Ammon's horn (tissue), 1 donor: ENCODE measurements at regions not wholly inside any gene's neighbourhood (a gene's known extent, or its start where the extent isn't known, plus 50 kb on each side); places are given as distances from the start of the nearest gene placed in this dataset.
"Not testable (repeated sequence)": the region's sequence is repeated elsewhere in the genome, so short reads cannot be mapped to it uniquely, and the experiment has no call there.

Experiments
- DNase-seq: peaks from one replicate; pipeline ENCODE4 v3.0.0-alpha.2; 2016; ENCODE audit warnings: low spot score

DNA sequence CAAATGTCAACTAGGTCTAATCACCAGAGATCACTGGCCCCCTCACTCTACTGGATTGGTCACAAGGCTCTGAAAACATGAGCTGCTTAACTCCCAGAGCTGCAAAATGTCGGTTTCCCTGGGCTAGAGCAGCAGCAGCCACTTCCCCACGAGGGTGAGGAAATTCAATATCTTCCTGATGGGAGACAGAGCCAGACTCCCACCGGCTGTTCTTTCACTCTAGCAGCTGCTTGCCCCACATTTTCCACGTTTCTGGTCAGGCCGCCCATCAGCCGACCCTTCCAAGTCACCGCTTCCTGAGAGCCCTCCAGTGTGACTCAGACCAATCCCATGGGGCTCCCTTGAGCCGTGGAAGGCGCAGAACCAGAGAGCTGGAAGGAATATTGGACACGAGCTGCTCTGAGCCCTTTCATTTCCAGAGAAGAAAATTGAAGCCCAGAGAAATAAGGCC lies 227.0 kb downstream of the ADAMTS15 start:
- no peak for DNase-seq

DNA sequence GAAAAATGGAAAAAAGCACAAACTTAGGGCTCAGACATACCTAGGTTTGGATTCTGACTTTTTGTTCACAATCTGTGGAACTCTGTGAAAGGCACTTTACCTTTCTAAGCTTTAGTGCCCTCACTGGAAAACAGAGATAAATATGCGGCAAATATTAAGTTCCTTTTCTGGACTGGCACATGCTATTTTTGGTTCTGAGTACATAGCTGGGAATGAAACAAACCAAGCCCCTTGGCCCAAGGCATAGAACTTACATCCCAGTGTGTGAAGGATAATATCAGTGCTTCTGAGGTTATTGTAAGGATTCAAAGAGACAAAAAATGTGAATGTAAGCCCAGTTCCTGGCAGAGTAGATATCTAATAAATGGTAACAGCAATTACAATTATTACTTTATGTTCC lies 227.5 kb downstream of the ADAMTS15 start:
- DNase-seq, result no peak

DNA sequence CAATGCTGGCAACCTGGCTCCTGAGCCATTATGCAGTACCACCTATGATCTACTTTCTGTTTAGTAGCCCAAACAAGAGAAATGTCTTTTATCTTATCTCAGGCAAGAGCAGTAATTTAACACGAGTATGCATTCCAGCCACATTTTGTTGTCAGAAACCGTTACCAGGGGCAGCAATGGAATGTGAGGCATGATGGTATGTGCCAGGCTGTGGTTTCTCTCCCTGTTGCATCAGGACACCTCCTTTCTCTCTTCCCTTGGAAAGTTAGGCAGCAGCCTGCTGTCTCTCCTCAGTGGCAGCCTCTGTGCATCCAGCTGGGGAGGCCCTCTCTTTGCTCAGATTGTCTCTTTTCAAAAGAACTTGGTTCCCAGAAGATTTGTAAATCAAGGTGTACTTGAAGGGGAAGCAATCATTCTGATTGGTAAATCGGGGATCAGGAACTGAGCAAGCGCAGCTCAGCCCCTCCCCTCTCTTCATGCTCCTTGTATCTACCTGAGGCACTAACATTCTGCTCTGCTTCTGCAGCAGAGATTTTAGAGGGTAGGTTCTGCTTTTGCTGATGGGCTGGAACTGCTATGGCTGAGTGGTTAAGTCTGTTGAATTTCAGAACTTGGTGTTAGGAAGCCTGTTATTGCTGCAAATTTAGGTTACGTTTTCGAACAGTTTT lies 229.2 kb downstream of the ADAMTS15 start:
- no peak for DNase-seq

DNA sequence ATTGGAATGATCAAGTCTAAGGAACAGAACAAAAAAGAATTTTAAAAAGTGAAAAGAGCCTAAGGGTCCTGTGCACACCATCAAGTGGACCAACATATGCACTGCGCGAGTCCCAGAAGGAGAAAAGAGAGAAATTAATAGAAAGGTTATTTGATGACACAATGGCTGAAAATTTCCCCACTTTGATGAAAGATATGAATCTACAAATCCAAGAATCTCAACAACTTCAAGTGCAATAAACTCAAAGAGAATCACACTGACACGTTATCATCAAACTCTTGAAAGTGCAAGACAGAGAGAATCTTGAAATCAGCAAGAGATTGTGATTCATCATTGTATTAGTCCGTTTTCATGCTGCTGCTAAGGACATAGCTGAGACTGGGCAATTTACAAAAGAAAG lies 230.8 kb downstream of the ADAMTS15 start:
- DNase-seq, result no peak

DNA sequence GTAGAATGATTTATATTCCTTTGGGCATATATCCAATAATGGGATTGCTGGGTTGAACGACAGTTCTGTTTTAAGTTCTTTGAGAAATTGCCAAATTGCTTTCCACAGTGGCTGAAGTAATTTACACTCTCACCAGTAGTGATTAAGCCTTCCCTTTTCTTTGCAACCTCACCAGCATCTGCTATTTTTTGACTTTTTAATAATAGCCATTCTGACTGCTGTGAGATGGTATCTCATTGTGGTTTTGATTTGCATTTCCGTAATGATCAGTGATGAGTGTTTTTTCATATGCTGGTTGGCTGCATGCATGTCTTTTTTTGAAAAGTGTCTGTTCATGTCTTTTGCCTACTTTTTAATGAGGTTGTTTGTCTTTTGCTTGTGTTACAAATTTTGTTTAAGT lies 233.8 kb downstream of the SNX19 start:
- not testable (repeated sequence) for DNase-seq

DNA sequence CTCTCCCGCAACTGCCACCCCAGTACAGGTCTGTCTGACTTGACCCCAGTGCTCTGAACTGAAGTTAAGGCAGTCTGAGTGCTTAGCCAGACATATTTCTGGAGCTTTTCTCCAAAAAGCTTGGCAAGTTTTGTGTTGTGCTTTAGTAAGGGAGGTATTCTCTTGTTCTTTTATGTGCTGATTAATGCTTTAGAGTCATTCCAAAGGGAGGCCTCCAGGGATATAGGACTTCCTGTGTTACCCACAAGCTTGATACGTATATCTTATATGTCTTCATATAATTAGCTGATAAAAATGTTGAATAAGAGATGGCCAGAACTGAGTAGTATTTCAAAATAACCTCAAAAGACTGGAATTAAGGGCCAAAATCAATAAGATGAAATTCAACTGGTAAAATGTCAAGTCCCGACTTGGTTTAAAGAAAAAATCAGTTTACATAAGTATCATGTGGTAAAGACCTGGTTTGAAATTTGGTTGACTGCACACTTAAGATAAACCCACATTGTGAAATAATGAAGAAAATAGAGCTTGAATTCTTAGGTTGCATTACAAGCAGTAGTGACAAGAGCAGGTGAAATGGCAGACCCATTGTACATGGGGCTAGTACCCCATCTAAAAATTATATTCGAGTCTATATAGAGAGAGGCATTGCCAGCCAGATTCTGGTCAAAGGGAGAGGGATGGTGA lies 226.9 kb downstream of the SNX19 start:
- DNase-seq, result no peak

DNA sequence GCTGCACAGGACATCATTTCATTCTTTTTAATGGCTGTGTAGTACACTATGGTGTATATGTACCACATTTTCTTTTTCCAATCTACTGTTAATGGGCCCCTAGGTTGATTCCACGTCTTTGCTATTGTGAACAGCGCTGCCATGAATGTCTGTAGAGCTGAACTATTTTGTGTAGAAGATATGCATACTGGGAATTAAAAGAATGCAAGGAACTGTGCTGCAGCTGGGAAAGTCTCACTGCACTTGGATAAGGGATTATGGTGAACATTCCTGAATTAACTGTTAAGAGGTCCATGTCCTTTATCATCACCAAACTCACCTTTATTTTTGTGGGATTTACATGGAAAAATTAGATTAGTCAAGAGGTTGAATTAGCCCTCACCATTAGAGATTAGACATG lies 224.7 kb downstream of the SNX19 start:
- DNase-seq, result no peak

DNA sequence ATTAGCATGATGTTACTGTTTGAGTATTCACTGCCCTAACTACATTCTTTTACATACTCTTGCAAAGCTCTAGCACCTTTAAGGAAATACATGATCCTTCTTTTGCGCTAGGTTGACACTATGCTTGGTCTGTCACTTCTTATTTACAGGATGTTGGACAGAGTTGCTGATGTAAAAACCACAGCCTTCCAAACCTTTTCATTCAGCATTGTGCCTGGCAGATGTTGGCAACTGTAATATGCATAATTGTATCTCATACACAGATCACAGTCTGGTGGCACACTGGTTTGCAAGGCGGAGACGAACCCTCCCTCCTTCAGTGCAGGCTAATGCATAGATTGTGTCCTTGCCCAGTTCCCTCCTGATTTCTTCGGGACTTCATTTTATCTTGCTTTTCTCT lies 224.1 kb downstream of the SNX19 start:
- no peak for DNase-seq

DNA sequence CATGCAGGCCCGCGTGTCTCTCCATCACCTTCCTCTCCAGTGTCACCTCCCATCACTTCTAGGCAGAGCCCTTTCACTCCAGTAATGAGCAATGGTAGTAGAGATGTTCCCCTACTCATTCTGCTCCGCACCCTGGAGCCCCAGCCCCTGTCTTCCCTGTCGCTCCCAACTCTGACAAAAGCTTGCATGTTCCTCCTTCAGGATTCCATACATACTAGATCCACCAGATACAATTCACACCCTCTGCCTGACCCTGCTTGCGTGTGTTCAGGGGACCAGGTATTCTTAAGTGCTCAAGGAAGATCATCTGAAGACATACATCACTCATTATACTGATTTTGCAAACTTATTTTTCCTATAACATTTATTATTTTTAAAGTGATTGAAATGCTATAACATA lies 222.7 kb downstream of the SNX19 start:
- DNase-seq, result no peak

DNA sequence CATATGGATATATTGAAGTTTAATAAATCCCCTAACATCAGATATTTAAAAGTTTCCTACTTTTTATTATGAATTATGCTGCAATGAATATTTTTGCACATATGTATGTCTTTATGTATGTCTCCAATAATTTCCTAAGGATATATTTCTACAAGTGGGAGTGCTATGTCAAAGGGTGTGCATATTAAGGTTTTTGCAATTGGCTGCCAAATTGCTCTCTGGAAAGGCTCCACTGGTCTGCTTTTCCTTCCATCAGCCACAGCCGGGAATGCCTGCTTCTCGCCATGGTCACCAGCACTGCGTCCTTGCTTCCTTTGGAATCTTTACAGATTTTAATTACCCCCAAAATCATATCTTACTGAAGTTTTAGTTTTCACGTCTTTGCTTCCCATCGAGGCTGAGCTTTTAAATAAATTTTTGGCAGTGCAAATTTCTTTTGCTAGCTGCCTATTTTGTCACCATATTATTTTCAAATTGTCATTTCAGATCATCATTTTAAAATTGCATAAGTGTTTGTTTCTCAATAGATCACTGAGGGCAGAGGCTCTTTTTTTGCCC lies 221.7 kb downstream of the SNX19 start:
- no peak for DNase-seq

DNA sequence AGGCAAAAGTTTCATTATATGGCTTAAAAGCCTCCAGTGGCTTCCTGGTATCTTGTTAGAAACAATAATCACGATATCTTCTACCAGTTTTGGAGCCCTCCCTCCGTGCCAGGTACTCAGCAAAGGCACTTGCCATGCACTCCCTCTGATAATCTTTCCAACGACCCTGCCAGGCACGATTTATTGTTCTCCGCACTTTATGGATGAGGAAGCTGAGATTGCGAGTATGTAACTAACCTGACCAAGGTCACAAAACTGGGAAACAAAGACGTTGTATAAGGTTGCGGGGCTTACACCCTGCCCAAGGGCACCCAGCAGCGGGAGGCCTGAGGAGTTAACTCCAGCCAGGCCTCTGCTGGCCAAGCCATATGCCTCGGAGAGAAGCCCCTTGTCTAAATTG lies 218.1 kb downstream of the SNX19 start:
- DNase-seq, result no peak

DNA sequence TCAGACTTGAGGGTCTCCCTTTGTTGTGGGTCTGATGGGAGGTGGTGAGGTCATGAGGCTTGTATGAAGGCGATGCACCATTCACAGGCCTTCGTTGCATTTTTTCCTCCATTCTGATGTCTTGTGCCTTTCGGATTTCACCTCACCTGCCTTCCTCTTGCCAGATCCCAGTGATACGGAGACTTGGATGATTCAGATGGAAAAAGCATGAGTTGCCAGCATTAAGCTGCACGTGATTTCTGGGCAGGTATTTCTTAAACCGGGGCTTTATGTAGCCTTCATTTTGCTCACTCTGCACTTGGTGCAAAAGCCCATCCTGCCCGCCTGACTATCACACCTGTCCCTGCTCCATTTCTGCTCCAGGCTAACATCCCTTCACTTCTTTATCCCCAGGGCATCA lies 216.7 kb downstream of the SNX19 start:
- DNase-seq, result no peak

DNA sequence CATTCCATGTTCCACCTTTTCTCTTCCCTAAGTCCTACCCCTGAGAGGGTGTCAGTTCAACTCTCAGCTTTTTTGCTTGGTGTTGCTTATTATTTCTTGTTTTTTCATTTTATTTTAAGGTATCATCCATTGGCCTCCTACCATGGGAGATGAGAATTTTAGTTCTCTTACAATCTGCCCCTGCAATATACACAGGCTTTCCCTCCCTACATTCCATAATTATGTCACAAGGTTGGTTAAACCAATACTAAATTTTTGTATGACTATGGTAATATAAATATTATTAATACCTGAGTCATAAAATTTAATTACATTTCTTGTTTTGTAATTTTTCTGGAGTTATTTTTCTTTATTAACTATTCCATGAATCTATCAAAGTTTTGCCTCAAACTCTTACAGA lies 216.2 kb downstream of the SNX19 start:
- DNase-seq, result no peak

DNA sequence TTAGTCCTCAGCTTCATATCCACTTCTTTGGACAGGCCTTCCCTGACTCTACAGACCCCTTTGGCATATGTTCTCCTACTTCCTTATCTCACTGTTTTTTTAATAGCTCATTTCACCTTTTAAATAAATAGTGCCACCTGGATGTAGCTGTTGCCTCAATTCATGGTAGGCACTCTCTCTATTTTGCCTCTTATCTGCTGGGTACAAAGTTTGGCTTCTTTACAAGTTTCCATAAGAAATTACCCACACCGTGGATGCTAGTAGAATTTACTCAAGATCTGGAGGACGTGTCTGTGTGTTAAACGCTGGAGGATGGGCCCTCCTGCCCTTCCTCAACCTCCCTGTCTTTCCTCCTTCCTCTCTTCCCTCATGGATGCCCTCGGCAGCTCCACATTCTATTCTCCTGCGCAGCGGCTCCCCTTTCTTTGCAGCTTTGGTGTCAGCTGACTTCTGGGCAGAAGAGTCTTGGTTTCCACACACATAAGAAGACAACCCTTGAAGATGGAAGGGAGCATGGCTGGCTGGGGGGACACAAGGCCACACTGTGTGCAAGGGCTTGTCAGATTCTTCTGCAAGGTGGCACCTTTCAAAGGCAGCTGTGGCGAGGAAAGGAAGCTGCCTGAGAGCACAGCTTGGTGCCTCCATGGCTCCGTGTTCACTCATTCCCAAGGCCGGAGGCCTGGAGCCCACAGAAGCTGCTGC lies 212.6 kb downstream of the SNX19 start:
- DNase-seq, result no peak

DNA sequence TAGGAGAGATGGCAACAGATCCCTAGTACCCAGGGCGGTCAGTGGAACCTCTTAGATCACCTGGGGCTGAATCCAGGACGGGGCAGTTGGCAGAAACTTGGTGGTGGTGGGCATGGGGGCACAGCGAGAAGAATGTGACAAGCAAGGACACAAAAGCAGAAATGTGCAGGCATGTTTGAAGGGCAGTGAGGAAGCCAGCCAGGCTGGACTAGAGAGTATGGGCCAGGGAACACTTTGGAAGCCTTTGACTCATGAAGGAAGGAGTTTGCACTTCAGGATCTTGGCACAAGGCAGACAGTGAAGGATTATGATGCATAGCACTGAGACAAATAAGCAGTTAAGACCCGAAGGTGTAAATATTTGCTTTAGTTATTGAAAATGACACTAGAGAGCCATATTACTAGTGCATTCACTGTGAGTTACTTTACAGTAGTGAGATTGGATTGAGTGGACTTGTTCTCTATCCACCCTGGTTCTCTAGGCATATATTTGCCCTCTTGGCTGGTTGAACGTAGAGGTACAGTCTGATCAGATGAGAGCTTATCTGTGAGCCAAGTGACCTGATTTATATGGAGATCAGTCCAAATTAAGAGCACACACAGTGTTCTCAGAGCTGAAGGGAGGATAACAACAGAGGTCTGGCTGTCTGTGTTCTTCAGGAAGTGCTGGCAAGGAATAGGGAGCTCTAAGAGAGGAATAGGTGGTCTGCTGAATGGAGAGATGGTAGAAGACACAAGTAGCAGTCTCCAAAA lies 210.4 kb downstream of the SNX19 start:
- no peak for DNase-seq

DNA sequence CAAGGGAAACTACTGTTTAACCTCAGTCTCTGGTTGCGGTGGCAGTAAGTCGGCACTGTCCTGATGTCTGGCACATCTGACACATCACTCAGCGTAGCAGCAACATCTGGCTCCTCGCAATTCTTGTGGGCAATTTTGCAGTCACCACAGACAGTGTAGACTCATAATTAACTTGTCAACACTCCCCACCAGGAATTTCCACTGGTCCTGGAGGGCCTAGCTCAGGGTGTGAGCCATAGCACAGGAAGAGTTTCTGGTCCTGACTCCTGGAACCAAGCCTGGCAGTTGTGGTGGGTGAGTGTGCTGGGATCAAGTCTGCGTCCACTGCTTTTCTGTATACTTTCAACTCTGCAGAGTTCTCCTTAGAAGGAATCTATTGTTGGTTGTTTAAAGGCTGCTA lies 209.7 kb downstream of the SNX19 start:
- no peak for DNase-seq

DNA sequence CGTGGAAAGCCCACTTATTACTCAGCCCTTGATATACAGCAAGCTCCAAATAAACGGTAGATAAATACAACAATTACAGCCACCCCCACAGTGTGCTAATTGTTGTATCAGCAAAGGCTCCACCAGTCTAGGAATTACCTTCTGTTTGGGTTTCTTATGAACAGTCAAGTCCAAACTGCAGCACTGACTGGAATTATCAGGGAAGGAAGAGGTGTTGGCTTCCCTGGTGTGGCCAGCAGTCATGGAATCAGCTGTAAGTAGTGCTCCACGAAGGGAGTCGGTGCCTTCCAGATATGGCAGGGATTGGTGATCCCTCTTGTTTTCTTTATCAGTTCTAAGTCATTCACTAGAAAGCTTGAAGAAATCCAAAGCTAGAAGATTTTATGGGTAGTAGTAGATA lies 209.1 kb downstream of the SNX19 start:
- no peak for DNase-seq

DNA sequence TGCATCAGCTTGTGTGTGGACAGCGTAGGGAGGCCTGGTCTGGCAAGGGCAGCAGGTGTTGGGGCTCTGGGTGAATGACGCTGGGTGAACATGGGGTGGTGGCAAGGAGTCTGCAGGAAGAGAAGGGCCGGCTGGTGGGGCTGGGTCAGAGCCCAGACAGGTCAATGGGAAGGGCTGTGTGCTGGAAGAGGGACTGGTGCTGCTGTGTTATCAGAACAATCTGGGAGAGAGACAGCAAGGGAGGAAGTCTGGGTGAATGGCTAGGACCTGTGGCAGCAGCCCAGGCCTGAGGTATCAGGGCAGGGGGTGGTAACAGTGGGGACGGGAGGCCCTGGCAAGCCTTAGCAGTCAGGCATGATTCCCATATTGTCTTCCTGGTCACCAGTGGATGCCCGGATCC lies 206.7 kb downstream of the SNX19 start:
- DNase-seq, result no peak

DNA sequence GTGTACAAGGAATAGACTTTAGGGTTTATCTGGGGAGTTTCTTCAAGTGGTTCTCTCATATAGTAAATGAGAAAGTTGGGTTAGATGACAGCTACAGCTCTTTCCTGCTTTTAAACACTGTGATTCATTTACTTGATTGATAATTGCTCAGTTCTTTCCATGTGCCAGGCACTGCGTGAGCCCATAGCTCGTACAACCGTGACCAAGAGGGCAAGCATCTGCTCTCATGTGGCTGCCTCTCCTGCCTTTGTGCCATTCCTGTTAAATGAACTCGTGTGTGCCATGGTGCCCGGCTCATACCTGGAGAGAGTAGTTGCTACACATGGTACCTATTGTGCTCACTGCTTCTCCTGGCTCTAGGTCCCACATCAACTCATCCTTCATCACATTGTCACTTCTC lies 206.3 kb downstream of the SNX19 start:
- no peak for DNase-seq

DNA sequence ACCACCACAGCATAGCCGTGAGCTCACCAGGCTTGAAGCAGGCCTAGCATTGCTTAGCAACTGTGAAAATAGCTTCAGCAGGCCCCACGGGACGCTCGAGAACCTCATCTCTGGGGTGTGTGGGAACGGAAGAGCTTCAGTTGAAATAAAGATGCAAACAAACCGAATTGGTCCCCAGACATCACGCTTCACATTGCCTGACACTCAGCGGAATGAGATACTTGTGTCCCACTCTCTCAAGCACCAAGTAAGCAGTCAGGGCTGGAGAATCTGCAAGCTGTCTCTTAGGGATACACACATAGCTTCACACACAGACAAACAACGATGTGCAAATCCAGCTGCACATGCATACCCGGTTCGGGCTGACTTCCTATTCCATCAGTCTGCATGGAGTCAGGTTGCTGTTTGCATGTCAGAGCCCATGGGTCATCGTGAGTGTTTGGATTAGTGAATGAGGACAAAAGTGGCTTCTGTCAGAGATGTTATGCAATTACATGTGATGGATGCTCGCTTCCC lies 205.7 kb downstream of the SNX19 start:
- DNase-seq, result peak; percentile 21

DNA sequence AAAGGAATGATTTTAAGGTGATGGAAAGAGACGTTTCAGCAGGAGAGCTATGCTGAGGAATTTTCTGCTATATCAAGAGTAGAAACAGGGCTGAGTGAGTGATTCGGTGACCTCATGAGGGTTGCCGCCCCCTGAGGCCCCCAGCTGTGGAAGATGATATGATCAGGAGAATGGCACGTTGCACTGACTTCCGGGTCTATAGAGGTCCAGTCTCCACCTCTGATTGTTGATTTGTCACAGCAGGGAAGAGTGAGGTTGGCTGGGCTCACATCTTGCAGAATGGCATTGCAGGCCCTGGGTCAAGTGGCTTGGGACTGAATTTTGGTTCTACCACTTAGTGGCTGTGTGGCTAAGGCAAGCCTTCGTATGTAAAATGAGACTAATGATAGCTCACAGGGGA lies 205.1 kb downstream of the SNX19 start:
- no peak for DNase-seq

DNA sequence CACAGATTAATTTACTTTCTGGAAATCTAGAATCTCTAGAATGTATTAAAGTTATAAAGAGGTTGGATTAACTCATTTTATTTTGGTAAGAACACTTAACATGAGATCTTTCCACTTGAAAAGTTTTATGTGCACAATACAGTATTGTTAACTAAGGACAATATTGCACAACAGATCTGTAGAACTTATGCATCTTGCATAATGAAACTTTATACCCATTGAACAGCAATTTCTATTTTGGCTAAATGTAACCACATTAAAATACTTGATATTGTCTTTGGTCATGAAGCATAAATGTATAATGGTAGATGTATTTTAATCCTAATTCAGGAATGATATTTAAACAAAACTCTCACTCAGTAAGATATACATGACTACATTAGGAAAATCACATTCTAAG lies 203.8 kb downstream of the SNX19 start:
- DNase-seq, result no peak
